GM23248 (cell line): ENCODE measurements at regions not wholly inside any gene's neighbourhood (a gene's known extent, or its start where the extent isn't known, plus 50 kb on each side); places are given as distances from the start of the nearest gene placed in this dataset.

ENCODE experiments used
- EZH2 ChIP-seq: fragments of 200-600 bp; sonication (generic); IDR thresholded peaks from 2 replicates; pipeline ENCODE4 v1.6.1; 2018; ENCODE audit warnings: antibody characterized with exemption, mild to moderate bottlenecking; ENCODE audit not compliant: insufficient read depth, poor library complexity, severe bottlenecking
- EZH2phosphoT487 ChIP-seq: fragments of 200-600 bp; sonication (generic); IDR thresholded peaks from 2 replicates; pipeline ENCODE4 v1.6.1; 2018; ENCODE audit warnings: antibody characterized with exemption, moderate library complexity, mild to moderate bottlenecking, low read depth; ENCODE audit not compliant: insufficient read depth

- no peak for TF ChIP-seq EZH2phosphoT487
- TF ChIP-seq EZH2 = no peak
Measured at GRCh38 chr12:42990387-42990786, 400.8 kb upstream of the PRICKLE1 start.
